Heart left ventricle (tissue), 13 donors: ENCODE measurements at regions not wholly inside any gene's neighbourhood (a gene's known extent, or its start where the extent isn't known, plus 50 kb on each side); places are given as distances from the start of the nearest gene placed in this dataset.

Experiments used
- CTCF ChIP-seq, 12 donors: fragments of 200-600 bp; sonication (generic) in 4 of 12; IDR thresholded peaks; one replicate each; pipeline versions ENCODE4 v1.5.0 to v1.8.0; 2018 to 2022; ENCODE audit warnings: antibody characterized with exemption in 12 of 12, mild to moderate bottlenecking in 5 of 12
- POLR2A ChIP-seq, 2 donors: fragments of 450-650 bp; IDR thresholded peaks; one replicate each; pipeline ENCODE4 v1.6.1; 2017; ENCODE audit warnings: antibody characterized with exemption in 2 of 2, mild to moderate bottlenecking in 2 of 2, moderate library complexity in 2 of 2
- donor health status: ischemic (EF 13 %, LVEDD 7.1; RV severe dilation, severe dysfunction).
- donor health status: DM: no; HTN: yes; CAD: no.
- donor health status: DM: no; HTN: no; CAD: no.
- donor health status: ischemic (EF 25% LVEDD 6.9; RV normal size, moderate dysfunction).
- donor health status: ischemic (EF 25% LVEDD 5.7; RV mildly dilated, moderate dysfunction).
- donor health status: ischemic (EF 35%, LVEDD 5.7; RV mildly dilated, moderate dysfunction).
- donor health status: nonischemic (EF 11% LVEDD 7.7; RV severe dilation, severe dysfunction).
- donor health status: DM: yes; HTN: yes; CAD: no.
- donor health status: PGD.
- donor health status: ischemic (EF 29% LVEDD 5.4; RV normal size, mild dysfunction).
- donor health status: nonischemic (EF 23%, LVEDD 6.1; RV moderate dilation, normal function).

GRCh38 chr9:90058182-90058763 is 453.5 kb downstream of the GADD45G start:
- TF ChIP-seq CTCF (IDR thresholded peaks at IDR 0.05) (no peak), POLR2A (IDR thresholded peaks at IDR 0.05) (no peak)
